ENCODE measurements at regions not wholly inside any gene's neighbourhood (a gene's known extent, or its start where the extent isn't known, plus 50 kb on each side); places are given as distances from the start of the nearest gene placed in this dataset.

DNA sequence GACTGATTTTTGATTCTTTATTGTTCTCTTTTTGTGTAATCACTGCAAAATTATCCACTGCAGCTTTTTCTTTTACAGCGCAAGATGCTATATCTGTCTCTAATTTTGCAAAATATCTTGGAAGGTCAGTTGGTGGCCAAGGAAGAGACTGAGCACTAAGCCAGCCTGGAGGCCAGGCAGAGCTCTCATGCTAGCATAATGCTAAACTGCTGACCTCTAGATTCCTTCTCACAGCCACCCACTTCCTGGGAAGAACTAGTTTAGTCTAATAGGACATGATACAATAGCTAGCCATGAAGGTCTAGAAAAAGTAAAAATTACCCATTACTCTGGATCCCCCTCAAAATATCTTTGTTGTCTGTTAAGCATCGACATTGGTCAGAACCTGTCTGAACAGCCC is 227.2 kb upstream of the ARHGAP20 start:
- Mint-ChIP-seq H3K9me3 (no peaks in the 10 kb centered on the region), H3K27ac (no peak overlapping the region), H3K4me3 (no peak overlapping the region), H3K27me3 (no peaks in the 10 kb centered on the region), H3K36me3 (no peaks in the 10 kb centered on the region), H3K4me1 (ENCODE audit: unreplicated experiment) (peaks cover 12% of the 10 kb centered on the region)
- no peak for DNase-seq (ENCODE audit: extremely low spot score, unreplicated experiment)
- TF ChIP-seq, protein P1, sequence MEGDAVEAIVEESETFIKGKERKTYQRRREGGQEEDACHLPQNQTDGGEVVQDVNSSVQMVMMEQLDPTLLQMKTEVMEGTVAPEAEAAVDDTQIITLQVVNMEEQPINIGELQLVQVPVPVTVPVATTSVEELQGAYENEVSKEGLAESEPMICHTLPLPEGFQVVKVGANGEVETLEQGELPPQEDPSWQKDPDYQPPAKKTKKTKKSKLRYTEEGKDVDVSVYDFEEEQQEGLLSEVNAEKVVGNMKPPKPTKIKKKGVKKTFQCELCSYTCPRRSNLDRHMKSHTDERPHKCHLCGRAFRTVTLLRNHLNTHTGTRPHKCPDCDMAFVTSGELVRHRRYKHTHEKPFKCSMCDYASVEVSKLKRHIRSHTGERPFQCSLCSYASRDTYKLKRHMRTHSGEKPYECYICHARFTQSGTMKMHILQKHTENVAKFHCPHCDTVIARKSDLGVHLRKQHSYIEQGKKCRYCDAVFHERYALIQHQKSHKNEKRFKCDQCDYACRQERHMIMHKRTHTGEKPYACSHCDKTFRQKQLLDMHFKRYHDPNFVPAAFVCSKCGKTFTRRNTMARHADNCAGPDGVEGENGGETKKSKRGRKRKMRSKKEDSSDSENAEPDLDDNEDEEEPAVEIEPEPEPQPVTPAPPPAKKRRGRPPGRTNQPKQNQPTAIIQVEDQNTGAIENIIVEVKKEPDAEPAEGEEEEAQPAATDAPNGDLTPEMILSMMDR (conservative IDR thresholded peaks at IDR 0.05): no peak

DNA sequence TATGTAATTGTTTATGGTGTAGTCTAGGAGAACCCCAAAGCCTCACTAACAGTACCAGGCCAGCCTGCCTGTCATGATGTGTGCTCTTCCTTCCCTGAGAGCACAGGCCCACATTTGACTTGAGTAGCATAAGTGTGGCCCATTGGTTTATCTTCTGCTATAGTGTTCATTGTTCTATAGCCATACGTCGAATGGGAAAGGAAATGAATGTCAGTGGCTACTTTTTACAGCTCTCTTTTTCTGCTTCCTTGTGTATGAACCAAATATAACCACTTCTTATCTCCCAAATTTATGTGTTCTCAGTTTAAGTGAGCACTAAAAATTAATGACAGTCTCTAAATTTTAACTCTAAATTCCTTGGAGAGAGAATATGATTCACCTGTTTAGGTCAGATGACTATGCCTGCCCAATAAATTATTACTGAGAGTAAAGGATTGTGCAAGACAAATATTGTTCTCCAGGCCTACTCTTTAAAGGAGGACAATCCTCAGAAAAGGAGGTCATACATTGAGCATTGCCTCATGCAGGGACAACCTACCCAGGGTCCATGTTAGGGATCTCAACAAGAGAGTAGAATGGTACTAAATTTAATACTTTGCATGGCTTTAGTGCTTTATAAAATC is 222.9 kb upstream of the ARHGAP20 start:
- no peaks in the 10 kb centered on the region for H3K36me3 Mint-ChIP-seq

DNA sequence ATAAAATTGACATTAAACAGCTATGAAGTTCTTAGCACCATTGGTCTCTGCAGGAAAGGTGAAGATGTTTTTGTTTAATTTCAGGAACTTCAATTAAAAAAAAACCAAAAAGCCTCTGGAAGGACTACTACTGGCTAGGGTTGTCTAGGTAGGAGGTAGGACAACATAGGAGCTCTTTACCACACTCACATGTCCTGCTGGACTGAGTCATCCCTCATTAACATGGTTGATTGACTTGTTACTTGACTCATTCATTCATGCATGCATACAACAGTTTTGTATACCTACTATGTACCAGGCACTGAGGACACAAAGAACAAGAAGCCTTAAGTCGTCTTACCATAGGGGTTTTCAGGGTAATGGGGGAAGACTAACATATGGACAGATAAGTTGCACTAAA is 216.9 kb upstream of the ARHGAP20 start:
- no peaks in the 10 kb centered on the region for H3K36me3 Mint-ChIP-seq
- no peaks in the 10 kb centered on the region for H3K4me1 Mint-ChIP-seq (ENCODE audit: unreplicated experiment)
- DNase-seq (ENCODE audit: extremely low spot score, unreplicated experiment): no peak

More for the DNA sequence above, 222.9 kb upstream of the ARHGAP20 start:
- Mint-ChIP-seq H3K27ac (no peak overlapping the region), H3K27me3 (no peaks in the 10 kb centered on the region), H3K4me3 (no peak overlapping the region), H3K9me3 (no peaks in the 10 kb centered on the region), H3K4me1 (ENCODE audit: unreplicated experiment) (peaks cover 12% of the 10 kb centered on the region)
- DNase-seq (ENCODE audit: extremely low spot score, unreplicated experiment): no peak
- TF ChIP-seq, protein P1 (conservative IDR thresholded peaks at IDR 0.05): no peak

DNA sequence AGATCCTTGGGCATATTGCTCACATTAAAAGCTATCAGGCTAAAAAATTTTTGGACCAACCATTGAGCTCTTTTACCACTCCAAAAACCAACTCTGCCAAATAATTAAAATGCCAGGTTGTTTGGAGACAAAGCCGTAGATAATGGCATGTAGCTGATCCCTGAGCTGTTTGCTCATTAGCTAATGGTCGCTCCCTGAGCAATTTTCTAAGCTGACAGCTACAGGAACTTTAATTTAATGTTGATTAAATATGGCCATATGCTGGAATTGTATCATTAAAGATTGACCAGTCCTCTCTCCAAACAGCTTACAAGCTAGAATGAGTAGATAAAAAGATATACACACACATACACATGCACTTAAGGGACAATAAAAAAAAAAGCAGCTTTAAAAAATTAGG is 216.2 kb upstream of the ARHGAP20 start:
- Mint-ChIP-seq H3K4me1 (ENCODE audit: unreplicated experiment) (no peaks in the 10 kb centered on the region), H3K9me3 (peaks cover 11% of the 10 kb centered on the region), H3K4me3 (no peak overlapping the region), H3K36me3 (no peaks in the 10 kb centered on the region), H3K27me3 (no peaks in the 10 kb centered on the region), H3K27ac (no peak overlapping the region)
- TF ChIP-seq, protein P1 (conservative IDR thresholded peaks at IDR 0.05): no peak
- DNase-seq (ENCODE audit: extremely low spot score, unreplicated experiment): no peak

More for the DNA sequence above, 216.9 kb upstream of the ARHGAP20 start:
- Mint-ChIP-seq H3K4me3 (no peak overlapping the region), H3K27ac (no peak overlapping the region), H3K9me3 (peaks cover 11% of the 10 kb centered on the region), H3K27me3 (no peaks in the 10 kb centered on the region)
- TF ChIP-seq, protein P1 (conservative IDR thresholded peaks at IDR 0.05): no peak

DNA sequence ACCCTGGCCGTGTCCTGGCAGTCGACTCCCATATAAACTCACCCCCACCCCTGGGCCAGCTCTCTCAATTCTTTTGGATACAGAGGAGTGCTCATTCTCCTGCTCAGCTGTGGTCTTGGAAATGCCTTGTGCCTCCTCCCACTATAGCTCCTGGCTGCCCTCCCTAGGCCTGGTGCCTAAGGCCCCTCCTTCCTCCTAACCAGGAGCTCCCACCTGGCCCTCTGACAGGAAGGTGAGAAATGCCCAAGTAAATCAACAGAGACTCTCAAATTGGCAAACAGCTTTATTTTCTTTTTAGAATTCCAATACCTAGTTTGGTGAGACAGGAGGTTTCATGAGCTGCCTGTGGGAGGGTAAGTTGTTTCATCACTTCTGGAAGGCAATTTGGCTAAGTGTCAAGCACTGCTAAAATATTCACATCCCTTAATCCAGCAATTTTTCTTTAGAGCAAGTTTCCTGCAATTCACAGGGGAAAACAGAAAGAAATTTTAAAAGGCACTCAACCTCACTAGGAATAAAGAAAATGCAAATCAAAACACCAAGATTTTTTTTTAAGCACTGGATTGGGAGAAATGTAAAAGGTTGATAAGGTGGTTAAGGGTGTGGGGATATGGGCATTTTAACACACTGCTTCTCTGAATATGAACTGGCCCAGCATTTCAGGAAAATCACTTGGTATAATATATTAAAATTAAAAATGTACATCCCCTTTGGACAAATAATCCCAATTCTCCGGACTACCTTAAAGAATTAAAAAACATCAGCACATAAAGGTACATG is 209.7 kb upstream of the ARHGAP20 start:
- Mint-ChIP-seq H3K9me3 (peaks cover 13% of the 10 kb centered on the region), H3K4me3 (no peak overlapping the region), H3K27ac (no peak overlapping the region), H3K4me1 (ENCODE audit: unreplicated experiment) (no peaks in the 10 kb centered on the region), H3K36me3 (no peaks in the 10 kb centered on the region), H3K27me3 (peaks cover 4% of the 10 kb centered on the region)
- TF ChIP-seq, protein P1 (conservative IDR thresholded peaks at IDR 0.05): no peak
- no peak for DNase-seq (ENCODE audit: extremely low spot score, unreplicated experiment)

All from type B pancreatic cell (in vitro differentiated cells).